Hippocampal formation (tissue), 2 donors: ENCODE measurements at regions not wholly inside any gene's neighbourhood (a gene's known extent, or its start where the extent isn't known, plus 50 kb on each side); places are given as distances from the start of the nearest gene placed in this dataset.

Experiments
- DNase-seq, 2 donors: peaks; one replicate each; lab custom pipeline; 2025; lab: John Stamatoyannopoulos, UW

- DNase-seq: no peak
These were observed 174.7 kb downstream of the GATA3 start for GRCh38 chr10:8229153-8229552.

- DNase-seq: no peak
These were observed 176.4 kb downstream of the GATA3 start for GRCh38 chr10:8230902-8231301.

DNA sequence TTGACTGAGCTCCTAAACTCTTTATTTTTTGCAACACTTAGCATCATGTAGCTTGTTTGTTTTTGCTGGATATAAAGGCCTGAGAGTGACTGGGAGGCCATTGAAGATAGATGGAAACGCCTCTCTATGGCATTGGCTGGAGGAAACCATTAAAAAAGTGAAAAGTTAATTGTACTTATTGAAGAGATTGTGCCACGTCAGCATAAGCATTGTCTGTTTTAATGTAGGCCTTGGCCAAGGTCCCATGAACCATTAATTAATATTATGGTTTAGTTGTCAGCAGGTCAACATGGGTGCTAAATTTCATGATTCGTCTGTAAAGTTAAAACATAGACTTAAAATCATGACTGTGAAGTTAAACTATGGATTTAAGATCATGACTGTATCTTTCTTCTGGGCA lies 178.6 kb downstream of the GATA3 start:
- no peak for DNase-seq

GRCh38 chr10:8233832-8234259 lies 179.4 kb downstream of the GATA3 start:
- DNase-seq: no peak

DNA sequence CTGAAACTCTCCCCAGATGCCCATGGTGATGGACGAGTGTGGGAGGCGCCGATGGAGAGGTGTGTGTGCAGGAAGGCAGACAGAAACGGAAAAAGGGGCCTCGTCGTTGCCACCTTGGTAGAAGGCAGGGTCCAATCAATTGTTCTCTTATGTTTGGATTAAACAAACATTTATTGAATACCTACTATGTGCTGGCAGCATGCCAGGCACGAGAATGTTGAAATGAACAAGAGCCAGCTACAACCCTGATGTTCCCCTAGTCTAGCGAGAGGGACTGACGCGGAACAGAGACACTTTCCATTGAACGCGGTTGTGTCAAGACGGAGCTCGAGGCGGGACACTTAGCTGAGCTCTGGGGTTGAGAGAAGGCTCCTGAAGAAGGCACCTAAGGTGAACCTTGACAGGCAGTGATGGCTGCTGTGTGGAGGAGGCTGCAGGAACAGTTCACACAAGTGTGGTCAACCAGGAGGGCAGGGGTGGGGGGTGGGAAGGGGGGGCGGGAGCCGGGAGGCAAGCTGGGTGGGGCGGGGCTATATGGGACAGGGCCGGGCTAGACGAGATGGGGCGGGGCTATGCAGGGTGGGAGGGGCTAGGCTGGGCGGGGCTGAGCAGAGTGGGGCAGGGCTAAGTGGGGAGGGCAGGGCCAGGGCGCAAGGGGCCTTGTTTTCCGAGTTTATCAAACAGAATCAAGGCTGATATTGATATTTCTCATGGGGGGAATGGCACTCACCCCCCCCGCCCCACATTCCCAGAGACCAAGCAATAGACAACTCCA lies 181.0 kb downstream of the GATA3 start:
- DNase-seq: no peak

DNA sequence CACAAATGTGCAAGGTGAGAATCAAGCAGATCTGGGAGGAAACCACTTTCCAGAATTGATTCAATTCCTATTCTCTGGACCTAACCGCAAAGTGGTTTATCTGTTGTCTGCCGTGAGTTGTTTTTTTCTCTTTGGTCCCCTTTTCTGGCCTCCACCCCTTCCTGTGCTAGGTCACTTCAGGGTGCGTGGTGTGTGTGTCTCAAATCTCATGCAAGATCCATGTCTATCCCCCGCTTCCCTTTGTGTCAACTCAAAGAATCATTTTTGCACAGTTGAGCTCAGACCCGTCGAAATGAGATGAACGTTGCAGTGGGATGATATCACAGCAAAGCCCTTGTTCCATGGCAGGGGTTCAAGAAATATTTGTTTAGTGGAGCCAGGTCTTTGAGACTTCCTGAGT lies 184.5 kb downstream of the GATA3 start:
- no peak for DNase-seq

- DNase-seq: no peak
These were observed 186.4 kb downstream of the GATA3 start for GRCh38 chr10:8240861-8241260.

GRCh38 chr10:8242295-8242872 lies 187.9 kb downstream of the GATA3 start:
- no peak for DNase-seq

DNA sequence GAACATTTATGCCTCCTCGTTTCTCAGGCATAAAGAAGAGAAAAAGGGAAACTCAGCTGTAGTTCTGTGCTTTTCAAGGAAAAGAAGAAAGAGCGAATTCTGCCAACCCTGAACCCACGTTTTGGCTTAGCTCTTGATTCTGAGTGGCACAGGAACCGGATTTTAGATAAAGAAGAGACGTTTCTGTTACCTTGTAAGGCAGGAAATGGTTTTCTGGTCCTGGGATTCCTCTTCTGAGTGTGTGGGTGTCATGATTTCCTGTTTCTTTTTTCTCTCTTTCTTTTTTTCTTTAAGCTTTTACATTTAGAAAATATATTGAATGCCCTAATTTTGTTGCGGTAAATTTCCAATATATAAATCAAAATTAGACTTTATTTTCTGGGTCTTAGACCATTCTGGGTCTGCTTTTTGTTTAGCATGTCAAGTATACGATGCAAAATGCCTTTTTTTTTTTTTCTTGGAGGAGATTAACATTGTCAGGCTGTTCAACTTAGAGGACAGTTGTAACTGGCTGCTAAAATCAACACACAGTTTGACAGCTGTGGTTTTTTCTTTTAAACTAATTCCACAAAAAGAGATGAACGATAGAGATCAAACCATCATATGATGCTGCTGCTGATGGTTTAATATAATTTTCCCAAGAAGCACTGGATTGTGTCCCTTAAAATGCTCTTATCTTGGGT lies 190.8 kb downstream of the GATA3 start:
- no peak for DNase-seq

DNA sequence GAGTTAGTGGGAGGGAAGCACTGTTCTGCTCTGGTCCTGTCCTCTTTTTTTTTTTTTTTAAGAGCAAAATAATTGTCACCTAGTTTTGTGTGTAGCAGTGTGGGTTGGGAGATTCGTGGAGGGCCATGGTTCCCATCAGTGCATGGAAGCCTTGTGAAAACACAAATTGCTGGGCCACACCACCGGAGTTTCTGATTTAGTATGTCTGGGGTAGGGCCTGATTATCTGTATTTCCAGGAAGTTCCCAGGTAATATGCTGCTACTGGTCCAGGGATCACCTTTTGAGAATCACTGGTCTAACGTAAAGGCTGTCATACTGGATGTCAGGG lies 191.3 kb downstream of the GATA3 start:
- no peak for DNase-seq

GRCh38 chr10:8246548-8246947 lies 192.1 kb downstream of the GATA3 start:
- no peak for DNase-seq

DNA sequence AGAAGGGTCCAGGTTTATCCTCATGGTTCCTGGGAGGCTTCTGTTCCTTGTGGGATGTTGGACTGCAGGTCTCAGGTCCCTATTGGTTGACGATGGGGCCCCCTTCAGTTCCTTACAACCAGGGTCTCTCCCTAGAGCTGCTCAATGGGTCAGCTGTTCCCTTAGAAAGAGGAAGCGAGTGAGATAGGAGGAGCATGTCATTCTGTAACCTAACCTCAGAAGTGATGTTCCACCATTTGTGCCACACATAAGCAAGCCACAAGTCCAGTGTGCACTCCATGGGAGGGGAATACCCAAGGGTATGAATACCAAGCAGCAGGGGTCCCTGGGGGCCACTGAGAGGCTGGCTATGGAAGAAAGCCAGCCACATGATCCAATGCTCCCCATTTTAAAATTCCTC lies 192.7 kb downstream of the GATA3 start:
- no peak for DNase-seq

- DNase-seq: no peak
These were observed 194.4 kb downstream of the GATA3 start for GRCh38 chr10:8248868-8249267.

DNA sequence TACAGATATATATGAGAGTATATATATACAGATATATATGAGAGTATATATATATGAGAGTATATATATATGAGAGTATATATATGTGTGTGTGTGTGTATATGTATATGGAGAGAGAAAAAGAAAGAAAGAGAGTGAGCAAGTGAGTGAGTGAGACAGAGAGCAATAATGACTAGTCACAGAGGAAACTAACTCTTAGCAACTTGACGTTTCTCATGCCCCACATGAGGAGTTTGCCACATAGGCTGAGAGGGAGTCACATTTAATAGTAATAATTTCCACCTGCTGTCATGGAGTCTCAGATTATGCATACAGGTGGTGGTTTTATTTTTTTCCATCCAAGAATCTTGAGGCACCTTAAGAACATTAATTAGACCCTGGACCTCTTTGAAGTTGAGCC lies 199.9 kb downstream of the GATA3 start:
- no peak for DNase-seq

DNA sequence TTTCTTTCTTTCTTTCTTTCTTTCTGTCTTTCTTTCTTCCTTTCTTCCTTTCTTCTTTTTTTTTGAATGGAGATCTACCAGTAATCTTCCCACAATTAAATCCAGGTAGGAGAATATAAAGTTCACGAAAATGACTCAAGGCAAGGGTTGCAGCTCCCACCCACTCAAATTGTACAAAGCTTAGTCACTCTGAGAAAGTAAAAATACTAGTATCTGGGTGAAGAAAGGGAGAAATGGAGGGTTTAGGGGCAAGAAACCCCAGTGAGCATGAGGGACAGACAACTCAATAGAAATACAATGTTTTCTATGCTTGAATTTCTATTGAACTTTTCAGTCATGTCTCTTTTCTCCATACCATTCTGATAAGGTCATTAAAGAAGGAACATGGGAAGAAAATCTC lies 200.8 kb downstream of the GATA3 start:
- no peak for DNase-seq

DNA sequence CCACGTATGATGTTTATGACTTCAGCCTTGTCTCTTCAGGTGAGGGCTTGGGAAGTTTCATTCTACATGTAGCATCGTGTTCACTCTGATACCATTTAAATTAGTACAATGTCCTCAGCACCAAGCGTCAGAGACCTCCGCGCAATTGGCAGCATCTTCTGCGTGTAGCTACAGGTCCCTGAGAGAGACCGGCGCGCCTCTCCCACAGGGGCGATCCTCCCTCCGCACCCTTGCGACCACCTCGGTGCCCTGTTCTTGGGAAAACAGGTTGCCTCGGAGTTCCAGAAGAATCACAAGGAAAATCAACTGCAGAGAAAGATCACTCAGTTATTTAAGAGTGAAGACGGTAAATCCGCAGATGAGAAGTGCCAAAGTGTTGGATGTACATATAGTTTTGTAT lies 206.2 kb downstream of the GATA3 start:
- no peak for DNase-seq

DNA sequence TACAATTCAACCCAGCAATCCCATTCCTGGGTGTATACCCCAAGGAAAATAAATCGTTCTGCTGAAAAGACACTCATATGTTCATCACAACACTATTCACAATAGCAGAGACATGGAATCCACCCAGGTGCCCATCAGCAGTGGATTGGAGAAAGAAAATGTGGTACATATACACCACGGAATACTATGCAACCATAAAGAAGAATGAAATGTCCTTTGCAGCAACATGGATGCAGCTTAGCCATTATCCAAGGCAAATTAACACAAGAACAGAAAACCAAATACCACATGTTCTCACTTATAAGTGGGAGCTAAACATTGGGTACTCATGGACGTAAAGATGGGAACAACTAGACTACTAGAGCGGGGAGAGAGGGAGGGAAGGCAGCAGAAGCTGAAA lies 207.8 kb downstream of the GATA3 start:
- DNase-seq: no peak

DNA sequence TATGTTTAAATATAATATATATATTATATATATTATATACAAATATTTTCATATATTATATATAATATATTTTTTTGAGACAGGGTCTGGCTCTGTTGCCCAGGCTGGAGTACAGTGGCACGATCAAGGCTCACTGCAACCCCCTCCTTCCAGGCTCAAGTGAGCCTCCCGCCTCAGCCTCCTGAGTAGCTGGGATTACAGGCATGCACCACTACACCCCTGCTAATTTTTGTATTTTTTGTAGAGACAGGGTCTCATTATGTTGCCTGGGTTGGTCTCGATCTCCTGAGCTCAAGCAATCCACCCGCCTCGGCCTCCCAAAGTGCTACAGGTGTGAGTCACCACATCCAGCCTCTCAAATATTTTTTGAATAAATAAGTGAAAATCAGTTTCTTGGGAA lies 215.5 kb downstream of the GATA3 start:
- DNase-seq: no peak

DNA sequence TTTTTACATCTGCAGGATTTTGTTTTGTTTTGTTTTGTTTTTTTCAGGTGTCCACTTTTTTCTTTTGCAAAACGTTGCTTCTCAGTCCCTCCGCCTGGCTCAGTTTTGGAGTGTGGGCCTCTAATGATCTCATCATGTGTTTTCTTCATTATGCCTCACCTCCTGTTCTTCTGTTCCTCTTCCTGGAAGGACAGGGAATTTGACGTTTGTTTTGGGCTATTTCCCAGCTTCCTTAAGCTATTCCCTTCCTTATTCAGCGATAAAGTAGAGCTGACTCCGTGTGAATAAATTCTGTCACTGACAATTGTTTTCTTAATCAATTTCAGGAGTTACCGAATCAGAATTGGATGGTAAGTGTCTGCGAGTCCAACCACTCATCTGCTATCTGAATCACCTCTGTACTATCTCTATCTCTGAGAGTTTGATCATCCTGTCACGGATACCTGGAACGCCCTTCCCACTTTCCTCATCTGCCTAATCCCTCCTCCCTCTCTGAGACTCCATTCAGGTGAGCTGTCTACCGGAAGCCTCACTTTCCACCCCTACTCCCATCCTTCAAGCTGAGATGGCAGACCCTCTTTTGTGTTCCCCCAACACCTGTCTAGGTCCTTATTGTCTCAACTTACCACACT lies 218.4 kb downstream of the GATA3 start:
- DNase-seq: no peak

DNA sequence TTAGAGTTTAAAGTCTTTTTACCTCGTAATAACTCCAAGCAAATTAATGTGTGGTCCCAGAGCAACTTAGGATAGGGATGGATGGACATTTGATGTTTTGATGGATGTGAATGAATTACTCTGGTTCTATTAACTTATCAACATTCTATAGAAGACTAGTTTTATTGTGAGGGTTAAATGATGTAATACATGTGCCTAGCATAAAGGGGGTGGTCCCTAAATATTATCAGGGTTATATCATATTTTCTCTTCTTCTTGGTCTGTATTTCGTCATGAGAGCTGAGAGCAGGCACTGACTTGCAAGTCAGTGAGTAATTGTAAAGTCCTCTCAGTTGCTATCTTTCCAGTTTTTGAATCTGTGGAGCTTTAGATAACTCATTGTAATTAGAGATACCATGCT lies 219.3 kb downstream of the GATA3 start:
- DNase-seq: no peak

- DNase-seq: no peak
These were observed 221.4 kb downstream of the GATA3 start for GRCh38 chr10:8275911-8276310.

- DNase-seq: no peak
These were observed 223.6 kb downstream of the GATA3 start for GRCh38 chr10:8278099-8278498.

GRCh38 chr10:8279598-8279997 lies 225.1 kb downstream of the GATA3 start:
- DNase-seq: no peak
